Prostate gland (tissue), 2 donors: ENCODE measurements at regions not wholly inside any gene's neighbourhood (a gene's known extent, or its start where the extent isn't known, plus 50 kb on each side); places are given as distances from the start of the nearest gene placed in this dataset.

Experiments
- CTCF ChIP-seq, 4 experiments: fragments of 200-600 bp in 2 of 4; fragments of 450-650 bp in 2 of 4; sonication (generic) in 2 of 4; IDR thresholded peaks; 1 replicate in 3 of 4; 2 replicates in 1 of 4; pipeline ENCODE4 v1.5.1; 2016 to 2019; ENCODE audit warnings: antibody characterized with exemption in 4 of 4, mild to moderate bottlenecking in 2 of 4, moderate library complexity in 2 of 4
- POLR2A ChIP-seq: fragments of 450-650 bp; IDR thresholded peaks from one replicate; pipeline ENCODE4 v1.6.1; 2016; ENCODE audit warnings: antibody characterized with exemption, mild to moderate bottlenecking

- TF ChIP-seq POLR2A = no peak
- TF ChIP-seq CTCF (IDR thresholded peaks at IDR 0.05) = no peak
These were observed 318.2 kb upstream of the CLINT1 start for GRCh38 chr5:158177146-158177545.
